ENCODE measurements at regions not wholly inside any gene's neighbourhood (a gene's known extent, or its start where the extent isn't known, plus 50 kb on each side); places are given as distances from the start of the nearest gene placed in this dataset.

GRCh38 chr6:130314271-130314670 lies 51.5 kb upstream of the TMEM200A start:
- no peak for DNase-seq

GRCh38 chr6:130313206-130313605 lies 52.6 kb upstream of the TMEM200A start:
- no peak for DNase-seq

DNA sequence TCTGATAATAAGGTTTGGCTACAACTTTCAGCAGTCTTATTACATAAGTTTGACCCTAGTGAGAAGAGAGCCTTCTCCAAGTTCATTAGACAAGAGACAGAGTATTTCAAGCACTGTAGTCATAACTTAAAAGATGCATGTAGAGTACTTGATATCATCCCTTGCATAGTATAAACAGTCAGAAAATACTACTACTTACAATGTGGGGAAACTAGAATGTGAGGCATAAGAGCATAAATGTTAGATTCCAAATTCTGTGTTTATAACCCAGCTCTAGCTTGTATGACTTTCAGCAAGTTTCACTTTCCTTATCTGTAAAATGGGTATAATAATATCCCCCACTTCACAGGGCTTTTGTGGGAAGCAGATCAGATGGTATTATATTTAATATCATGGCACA lies 56.8 kb upstream of the TMEM200A start:
- DNase-seq = no peak

DNA sequence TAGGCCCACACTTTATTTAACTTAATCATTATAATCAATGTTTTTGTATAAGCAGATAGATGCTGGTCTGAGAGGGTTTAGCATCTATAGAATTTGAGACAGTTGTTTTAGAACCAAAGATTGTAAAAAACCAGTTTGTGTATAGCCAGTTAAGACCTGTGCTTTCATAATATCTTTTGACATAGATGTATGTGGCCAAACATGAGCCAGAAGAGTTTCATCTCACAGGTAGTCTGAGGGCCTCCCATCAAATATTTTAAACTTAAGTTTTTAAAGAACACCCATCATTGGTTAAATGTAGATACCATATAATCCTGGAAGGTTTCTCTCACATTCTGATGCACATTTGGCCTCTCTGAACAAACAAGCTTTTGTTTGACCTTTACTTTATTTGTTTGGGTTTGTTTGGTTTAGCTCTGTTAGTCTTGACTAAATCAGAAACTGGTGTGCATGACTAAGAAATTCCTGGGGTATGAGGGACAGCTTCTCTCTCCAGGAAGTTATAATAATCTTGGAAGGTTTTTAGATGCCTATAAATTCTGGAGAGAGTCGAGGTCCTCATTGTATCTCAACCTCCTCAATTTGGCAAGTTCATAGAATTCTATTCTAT lies 58.0 kb upstream of the TMEM200A start:
- DNase-seq = no peak

DNA sequence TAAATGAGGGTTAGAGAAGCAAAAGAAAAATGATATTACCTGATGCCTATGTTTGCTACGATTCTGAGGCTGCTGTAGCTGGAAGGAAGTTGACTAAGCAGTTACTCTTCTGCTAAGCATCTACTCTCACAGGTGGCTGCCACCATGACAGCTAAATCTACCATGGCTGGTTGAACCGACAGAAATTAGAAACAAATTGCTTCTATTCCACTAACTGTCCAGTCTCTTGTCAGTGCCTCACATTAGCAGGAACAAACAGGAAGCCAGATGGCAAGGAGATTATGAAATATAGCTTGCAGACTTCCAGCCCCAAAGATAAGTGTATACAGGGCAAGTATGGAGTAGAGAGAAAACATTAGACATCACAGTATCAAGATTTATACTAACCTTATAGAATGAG lies 59.4 kb upstream of the TMEM200A start:
- no peak for DNase-seq

GRCh38 chr6:130303431-130303830 lies 62.4 kb upstream of the TMEM200A start:
- DNase-seq = no peak

DNA sequence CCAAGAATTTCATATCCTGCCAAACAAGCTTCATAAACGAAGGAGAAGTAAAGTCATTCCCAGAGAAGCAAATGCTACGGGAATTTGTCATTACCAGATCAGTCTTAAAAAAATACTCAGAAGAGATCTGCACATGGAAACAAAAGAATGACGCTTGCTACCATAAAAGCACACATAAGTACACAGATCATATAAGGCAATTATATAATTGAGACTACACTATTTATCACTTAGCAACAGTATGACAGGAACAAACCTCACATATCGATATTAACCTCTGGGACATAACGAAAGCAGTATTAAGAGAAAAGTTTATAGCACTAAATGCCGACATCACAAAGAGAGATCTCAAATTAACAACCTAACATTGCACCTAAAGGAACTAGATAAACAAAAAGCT lies 67.6 kb upstream of the TMEM200A start:
- DNase-seq = no peak

GRCh38 chr6:130296854-130297253 lies 69.0 kb upstream of the TMEM200A start:
- no peak for DNase-seq

- peak; percentile 20 for DNase-seq
These were observed 71.0 kb upstream of the SAMD3 start for GRCh38 chr6:130293800-130294199.

DNA sequence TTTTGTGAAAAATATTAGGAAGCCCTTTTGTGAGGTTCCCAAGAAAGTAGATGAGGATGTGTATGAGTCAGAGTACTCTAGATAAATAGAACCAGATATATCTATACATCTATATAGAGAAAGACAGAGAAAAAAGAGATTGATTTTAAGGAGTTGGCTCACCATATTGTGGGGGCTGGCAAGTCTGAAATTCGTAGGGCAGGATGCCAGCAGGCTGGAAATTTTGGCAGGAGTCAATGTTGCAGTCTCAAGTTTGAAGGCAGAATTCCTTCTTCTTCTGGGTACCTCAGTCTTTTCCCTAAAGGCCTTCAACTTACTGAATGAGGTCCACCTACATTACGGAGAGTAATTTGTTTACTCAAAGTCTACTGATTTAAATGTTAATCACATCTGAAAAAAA lies 65.3 kb upstream of the SAMD3 start:
- no peak for DNase-seq

DNA sequence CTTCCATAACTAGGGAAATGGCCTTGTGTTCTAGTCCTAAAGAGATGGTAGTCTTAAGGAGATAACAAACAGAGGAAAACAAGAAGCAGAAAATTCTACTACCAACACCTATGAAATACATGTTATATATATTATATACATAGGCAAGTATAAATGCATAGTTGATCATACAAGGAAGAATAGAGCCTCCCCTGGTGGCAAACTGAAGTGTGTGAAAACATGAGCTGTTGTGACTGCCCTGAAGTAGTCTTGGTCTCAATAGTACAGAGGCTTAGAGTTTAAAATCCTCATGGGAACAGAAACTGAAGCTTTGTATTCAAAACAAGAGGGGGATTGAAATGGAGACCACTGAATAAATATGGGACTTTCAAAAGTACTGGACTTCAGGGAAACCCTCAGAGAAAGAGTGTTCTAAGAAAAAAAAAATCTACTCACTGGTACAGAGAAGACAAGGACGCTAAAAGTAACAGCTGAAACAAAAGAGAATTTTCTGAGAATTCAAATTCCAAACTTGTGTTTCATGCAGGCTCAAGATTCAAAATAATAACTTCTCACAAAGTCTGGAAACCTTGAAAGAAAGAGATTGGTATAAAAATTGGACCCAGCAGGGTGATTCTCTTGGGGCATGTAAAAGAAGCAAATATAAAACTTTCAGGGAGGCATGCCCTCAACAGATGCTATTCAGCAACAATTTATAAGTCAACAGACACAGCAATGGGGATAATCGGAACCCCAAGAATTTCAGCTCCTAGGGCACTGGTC lies 59.7 kb upstream of the SAMD3 start:
- no peak for DNase-seq

- no peak for DNase-seq
These were observed 53.8 kb upstream of the SAMD3 start for GRCh38 chr6:130276507-130276906.

- DNase-seq = no peak
These were observed 51.3 kb upstream of the SAMD3 start for GRCh38 chr6:130274007-130274406.

Measured in activated T-cell treated with anti-CD3 and anti-CD28 coated beads, Interleukin-2, amount 50 U/mL, for 1 hour (primary cell).